Keratinocyte (primary cell): ENCODE measurements at regions not wholly inside any gene's neighbourhood (a gene's known extent, or its start where the extent isn't known, plus 50 kb on each side); places are given as distances from the start of the nearest gene placed in this dataset.
"Not testable (repeated sequence)": the region's sequence is repeated elsewhere in the genome, so short reads cannot be mapped to it uniquely, and the experiment has no call there.

Experiments used
- CTCF ChIP-seq, 3 experiments: IDR thresholded peaks in 1 of 3; conservative IDR thresholded peaks in 1 of 3; optimal IDR thresholded peaks in 1 of 3; 2 replicates in 2 of 3; 3 replicates in 1 of 3; pipeline versions ENCODE3 to v1.5.1; 2011; ENCODE audit warnings: low read length in 3 of 3, mild to moderate bottlenecking in 3 of 3, moderate library complexity in 2 of 3, control low read depth in 1 of 3, inconsistent platforms in 1 of 3; ENCODE audit not compliant: insufficient read depth in 2 of 3; ENCODE audit errors: extremely low read depth in 1 of 3
- EZH2 ChIP-seq: IDR thresholded peaks from one replicate; pipeline ENCODE4 v1.6.1; 2012; ENCODE audit warnings: inconsistent platforms, mild to moderate bottlenecking, low read length, moderate library complexity

- TF ChIP-seq CTCF (optimal IDR thresholded peaks at IDR 0.05 in 1 of 3, IDR thresholded peaks at IDR 0.05 in 1 of 3, conservative IDR thresholded peaks at IDR 0.05 in 1 of 3; ENCODE audit: extremely low read depth in 1 of 3, insufficient read depth in 2 of 3, low read length in 3 of 3); EZH2: not testable (repeated sequence)
These were observed 182.8 kb upstream of the NOL4 start for GRCh38 chr18:34407471-34407870.
